HG02623 (cell line): ENCODE measurements at regions not wholly inside any gene's neighbourhood (a gene's known extent, or its start where the extent isn't known, plus 50 kb on each side); places are given as distances from the start of the nearest gene placed in this dataset.

Source experiments
- ATAC-seq: cut with Tn5 transposase; IDR thresholded peaks from one replicate; pipeline ENCODE4 v1.9.1; 2021; ENCODE audit warnings: moderate library complexity; ENCODE audit not compliant: unreplicated experiment

GRCh38 chr11:113634940-113635575 is 71.0 kb downstream of the TMPRSS5 start:
- no peak for ATAC-seq

GRCh38 chr11:113632981-113633380 is 73.1 kb downstream of the TMPRSS5 start:
- no peak for ATAC-seq

- ATAC-seq: no peak
Observed at GRCh38 chr11:113629562-113629961, 76.5 kb downstream of the TMPRSS5 start.

GRCh38 chr11:113628912-113629311 is 77.2 kb downstream of the TMPRSS5 start:
- ATAC-seq: no peak

- no peak for ATAC-seq
Observed at GRCh38 chr11:113627946-113628345, 78.2 kb downstream of the TMPRSS5 start.

- no peak for ATAC-seq
Observed at GRCh38 chr11:113627297-113627696, 78.8 kb downstream of the TMPRSS5 start.

GRCh38 chr11:113626736-113627135 is 79.4 kb downstream of the TMPRSS5 start:
- ATAC-seq: no peak

- ATAC-seq: no peak
Observed at GRCh38 chr11:113623114-113623513, 83.0 kb downstream of the TMPRSS5 start.

- no peak for ATAC-seq
Observed at GRCh38 chr11:113618360-113618759, 87.7 kb downstream of the TMPRSS5 start.

GRCh38 chr11:113615773-113616172 is 90.3 kb downstream of the TMPRSS5 start:
- ATAC-seq: no peak

- ATAC-seq: no peak
Observed at GRCh38 chr11:113615098-113615497, 91.0 kb downstream of the TMPRSS5 start.

- ATAC-seq: no peak
Observed at GRCh38 chr11:113614097-113614496, 92.0 kb downstream of the TMPRSS5 start.

GRCh38 chr11:113613619-113614018 is 92.5 kb downstream of the TMPRSS5 start:
- no peak for ATAC-seq

GRCh38 chr11:113604186-113604585 is 101.9 kb downstream of the TMPRSS5 start:
- no peak for ATAC-seq

- no peak for ATAC-seq
Observed at GRCh38 chr11:113603277-113604059, 102.6 kb downstream of the TMPRSS5 start.

- ATAC-seq: no peak
Observed at GRCh38 chr11:113602483-113602882, 103.6 kb downstream of the TMPRSS5 start.

- ATAC-seq: no peak
Observed at GRCh38 chr11:113596658-113597057, 109.5 kb downstream of the TMPRSS5 start.

GRCh38 chr11:113595810-113596594 is 110.1 kb downstream of the TMPRSS5 start:
- ATAC-seq: no peak

GRCh38 chr11:113593698-113594308 is 112.3 kb downstream of the TMPRSS5 start:
- ATAC-seq: peak; percentile 67

GRCh38 chr11:113591117-113591516 is 115.0 kb downstream of the TMPRSS5 start:
- no peak for ATAC-seq

GRCh38 chr11:113587308-113587739 is 112.1 kb upstream of the DRD2 start:
- peak; percentile 82 for ATAC-seq
